ENCODE measurements at regions not wholly inside any gene's neighbourhood (a gene's known extent, or its start where the extent isn't known, plus 50 kb on each side); places are given as distances from the start of the nearest gene placed in this dataset.

GRCh38 chr10:6875269-6875865 lies 295.3 kb upstream of the PRKCQ start:
- no peak for DNase-seq (ENCODE audit: low read depth)

GRCh38 chr10:6871128-6871527 lies 291.1 kb upstream of the PRKCQ start:
- no peak for TF ChIP-seq CTCF (IDR thresholded peaks at IDR 0.05; ENCODE audit: control insufficient read depth, insufficient read depth, low read depth, low read length, missing control alignments)
- DNase-seq (ENCODE audit: low read depth), result no peak
- no peak overlapping the region for H3K4me3 ChIP-seq (ENCODE audit: control insufficient read depth, low read depth, low read length)

More at GRCh38 chr10:6875269-6875865, 295.3 kb upstream of the PRKCQ start:
- no peak for TF ChIP-seq CTCF (IDR thresholded peaks at IDR 0.05; ENCODE audit: control insufficient read depth, insufficient read depth, low read depth, low read length, missing control alignments)
- no peak overlapping the region for H3K4me3 ChIP-seq (ENCODE audit: control insufficient read depth, low read depth, low read length)

- DNase-seq (ENCODE audit: low read depth), result no peak
- no peak overlapping the region for H3K4me3 ChIP-seq (ENCODE audit: control insufficient read depth, low read depth, low read length)
- TF ChIP-seq CTCF (IDR thresholded peaks at IDR 0.05; ENCODE audit: control insufficient read depth, insufficient read depth, low read depth, low read length, missing control alignments), result no peak
Observed at GRCh38 chr10:6868036-6868725, 288.1 kb upstream of the PRKCQ start.

GRCh38 chr10:6866757-6867156 lies 286.7 kb upstream of the PRKCQ start:
- TF ChIP-seq CTCF (IDR thresholded peaks at IDR 0.05; ENCODE audit: control insufficient read depth, insufficient read depth, low read depth, low read length, missing control alignments), result no peak
- no peak overlapping the region for H3K4me3 ChIP-seq (ENCODE audit: control insufficient read depth, low read depth, low read length)
- no peak for DNase-seq (ENCODE audit: low read depth)

- DNase-seq (ENCODE audit: low read depth), result no peak
- H3K4me3 ChIP-seq (ENCODE audit: control insufficient read depth, low read depth, low read length), result no peak overlapping the region
- no peak for TF ChIP-seq CTCF (IDR thresholded peaks at IDR 0.05; ENCODE audit: control insufficient read depth, insufficient read depth, low read depth, low read length, missing control alignments)
Observed at GRCh38 chr10:6864142-6864541, 284.1 kb upstream of the PRKCQ start.

GRCh38 chr10:6863381-6863780 lies 283.3 kb upstream of the PRKCQ start:
- H3K4me3 ChIP-seq (ENCODE audit: control insufficient read depth, low read depth, low read length), result no peak overlapping the region
- no peak for TF ChIP-seq CTCF (IDR thresholded peaks at IDR 0.05; ENCODE audit: control insufficient read depth, insufficient read depth, low read depth, low read length, missing control alignments)
- no peak for DNase-seq (ENCODE audit: low read depth)

Measured in AG09309 (cell line).